Hindlimb muscle (tissue), 1 donor: ENCODE measurements at regions not wholly inside any gene's neighbourhood (a gene's known extent, or its start where the extent isn't known, plus 50 kb on each side); places are given as distances from the start of the nearest gene placed in this dataset.

Experiments
- DNase-seq: peaks from one replicate; pipeline ENCODE4 v3.0.0-alpha.2; 2013

- no peak for DNase-seq
Measured at GRCh38 chr2:167493862-167494261, 605.6 kb downstream of the XIRP2 start.

GRCh38 chr2:167492486-167492885 lies 604.2 kb downstream of the XIRP2 start:
- DNase-seq = no peak

GRCh38 chr2:167491788-167492187 lies 603.5 kb downstream of the XIRP2 start:
- no peak for DNase-seq

GRCh38 chr2:167490455-167490854 lies 602.2 kb downstream of the XIRP2 start:
- DNase-seq = no peak

DNA sequence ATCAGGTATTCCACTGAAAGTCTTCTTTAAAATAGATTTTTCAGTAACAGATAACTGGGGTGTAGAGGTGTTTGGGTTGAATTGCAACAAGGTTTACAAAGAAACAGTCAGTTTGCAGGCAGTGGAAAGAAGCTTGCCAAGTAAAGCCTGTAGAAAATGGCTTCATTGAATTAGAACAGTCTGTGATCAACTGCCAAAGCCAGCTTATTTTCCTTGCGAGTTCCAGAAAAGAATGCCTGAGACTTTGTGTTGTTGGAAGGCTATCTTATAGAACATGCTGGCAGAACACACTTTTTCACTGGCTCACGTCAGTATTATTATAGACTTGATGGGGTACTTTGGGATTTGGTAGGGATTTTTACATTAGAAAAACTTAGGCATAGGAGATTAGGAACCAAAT lies 601.0 kb downstream of the XIRP2 start:
- peak; percentile 30 for DNase-seq

DNA sequence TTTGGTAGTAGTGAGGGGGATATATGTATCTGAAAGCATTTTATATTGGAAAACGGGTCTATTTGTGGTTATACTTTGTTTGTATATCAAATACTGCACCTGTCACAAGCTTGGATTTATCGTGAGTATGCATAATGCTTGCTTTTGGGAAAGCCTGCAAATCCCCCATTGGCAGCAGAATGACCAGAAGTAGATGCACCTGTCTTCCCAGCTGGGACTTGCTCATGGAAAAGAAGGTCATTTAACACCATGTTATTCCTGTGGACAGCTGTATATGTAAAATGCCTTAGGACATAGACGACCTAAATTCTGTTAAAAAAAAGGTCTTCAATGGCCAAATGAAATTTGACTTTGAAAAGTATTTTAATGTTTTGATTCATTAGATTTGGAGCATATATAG lies 599.4 kb downstream of the XIRP2 start:
- DNase-seq = no peak

GRCh38 chr2:167484875-167485274 lies 596.6 kb downstream of the XIRP2 start:
- no peak for DNase-seq

GRCh38 chr2:167480986-167481309 lies 592.7 kb downstream of the XIRP2 start:
- no peak for DNase-seq

DNA sequence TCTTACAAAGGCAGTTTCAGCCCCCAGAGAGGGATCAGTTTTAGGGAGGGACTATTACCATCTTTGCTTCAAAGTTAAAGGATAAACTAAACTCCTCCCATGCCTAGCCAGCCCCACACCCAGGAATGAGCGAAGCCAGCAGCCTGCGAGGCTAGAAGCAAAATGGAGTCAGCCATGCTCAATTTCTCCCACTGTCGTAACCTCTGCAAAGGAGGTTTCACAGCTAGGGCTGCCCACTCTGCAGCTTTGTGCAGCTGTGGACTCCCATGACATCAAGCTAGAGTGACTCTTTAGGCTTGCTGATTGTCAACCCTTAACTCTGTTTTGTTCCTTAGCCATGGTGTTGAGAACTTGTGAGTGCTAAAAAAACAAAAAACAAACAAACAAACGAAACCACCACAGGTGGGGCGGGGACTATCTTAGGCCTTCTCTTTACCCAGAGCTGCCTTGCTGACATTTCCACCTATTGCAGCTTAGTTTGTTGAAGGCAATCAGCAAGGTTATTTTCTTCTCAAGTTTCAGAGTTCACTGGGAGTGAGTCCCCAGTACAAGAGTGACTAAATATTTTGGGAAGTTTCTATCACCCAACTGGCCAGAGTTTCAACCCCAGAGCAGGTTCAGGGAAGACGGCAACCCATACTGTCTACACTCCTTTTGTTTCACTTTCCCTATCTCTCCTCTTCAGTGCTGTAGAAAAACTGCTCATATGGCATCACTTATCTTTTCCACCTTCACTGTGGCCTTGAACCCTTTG lies 592.1 kb downstream of the XIRP2 start:
- no peak for DNase-seq

GRCh38 chr2:167478196-167478595 lies 589.9 kb downstream of the XIRP2 start:
- no peak for DNase-seq

GRCh38 chr2:167475791-167476190 lies 587.5 kb downstream of the XIRP2 start:
- DNase-seq = no peak

GRCh38 chr2:167471734-167472133 lies 583.5 kb downstream of the XIRP2 start:
- no peak for DNase-seq

- DNase-seq = no peak
Measured at GRCh38 chr2:167471332-167471731, 583.1 kb downstream of the XIRP2 start.

GRCh38 chr2:167462379-167462778 lies 574.1 kb downstream of the XIRP2 start:
- DNase-seq = no peak

GRCh38 chr2:167454036-167454435 lies 565.8 kb downstream of the XIRP2 start:
- DNase-seq = no peak

DNA sequence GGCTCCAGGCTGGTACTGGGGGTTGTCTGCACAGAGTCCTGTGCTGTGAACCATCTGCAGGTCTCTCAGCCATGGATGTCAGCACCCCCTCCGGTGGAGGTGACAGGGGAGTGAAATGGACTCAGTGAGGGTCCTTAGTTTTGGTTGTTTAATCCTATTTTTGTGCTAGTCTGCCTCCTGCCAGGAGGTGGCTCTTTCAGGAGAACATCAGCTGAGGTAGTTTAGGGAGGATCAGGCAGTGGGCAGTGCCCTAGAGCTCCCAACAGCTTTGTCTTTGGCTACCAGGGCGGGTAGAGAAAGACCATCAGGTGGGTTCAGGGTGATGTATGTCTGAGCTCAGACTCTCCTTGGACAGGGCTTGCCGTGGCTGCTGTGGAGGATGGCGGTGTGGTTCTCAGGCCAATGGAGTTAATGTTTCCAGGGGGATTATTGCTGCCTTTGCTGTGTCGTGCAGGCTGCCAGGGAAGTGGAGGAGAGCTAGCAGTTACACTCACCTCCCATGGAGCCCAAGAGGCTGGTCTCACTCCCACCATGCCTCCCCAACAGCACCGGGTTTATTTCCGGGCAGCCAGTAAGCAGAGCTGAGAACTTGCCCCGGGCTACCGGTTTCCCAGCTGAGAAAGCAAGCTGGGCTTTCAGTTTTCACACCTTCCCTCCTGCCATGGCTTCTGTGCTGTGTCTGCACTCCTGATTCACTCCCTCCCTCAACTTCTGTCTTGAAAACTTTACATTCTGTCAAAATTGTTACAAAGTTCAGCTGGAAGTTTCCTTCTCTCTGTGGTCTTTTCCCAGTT lies 563.4 kb downstream of the XIRP2 start:
- DNase-seq = no peak

GRCh38 chr2:167450364-167450763 lies 562.1 kb downstream of the XIRP2 start:
- no peak for DNase-seq

- DNase-seq = no peak
Measured at GRCh38 chr2:167440382-167440781, 552.1 kb downstream of the XIRP2 start.

DNA sequence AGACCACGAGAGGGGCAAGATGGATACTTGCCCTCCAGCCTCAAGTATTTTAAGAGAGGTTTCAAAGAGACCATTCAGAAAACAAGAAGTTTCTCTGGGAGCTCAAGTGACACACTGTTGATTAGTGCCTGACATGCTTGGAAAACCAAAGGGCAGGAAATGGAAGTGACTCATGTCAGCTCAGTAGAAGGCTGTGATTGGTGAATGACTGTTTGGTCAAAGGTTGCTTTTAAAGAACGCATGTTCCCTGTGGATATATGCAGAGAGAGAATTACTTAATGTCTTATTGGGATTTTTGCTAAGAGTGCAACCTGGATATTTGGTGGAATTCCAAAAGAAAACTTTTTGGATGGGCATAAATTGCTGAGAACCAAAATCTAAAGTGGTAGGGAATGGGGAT lies 549.9 kb downstream of the XIRP2 start:
- DNase-seq = no peak

- DNase-seq = no peak
Measured at GRCh38 chr2:167431949-167432348, 543.7 kb downstream of the XIRP2 start.

GRCh38 chr2:167430447-167430846 lies 542.2 kb downstream of the XIRP2 start:
- no peak for DNase-seq

DNA sequence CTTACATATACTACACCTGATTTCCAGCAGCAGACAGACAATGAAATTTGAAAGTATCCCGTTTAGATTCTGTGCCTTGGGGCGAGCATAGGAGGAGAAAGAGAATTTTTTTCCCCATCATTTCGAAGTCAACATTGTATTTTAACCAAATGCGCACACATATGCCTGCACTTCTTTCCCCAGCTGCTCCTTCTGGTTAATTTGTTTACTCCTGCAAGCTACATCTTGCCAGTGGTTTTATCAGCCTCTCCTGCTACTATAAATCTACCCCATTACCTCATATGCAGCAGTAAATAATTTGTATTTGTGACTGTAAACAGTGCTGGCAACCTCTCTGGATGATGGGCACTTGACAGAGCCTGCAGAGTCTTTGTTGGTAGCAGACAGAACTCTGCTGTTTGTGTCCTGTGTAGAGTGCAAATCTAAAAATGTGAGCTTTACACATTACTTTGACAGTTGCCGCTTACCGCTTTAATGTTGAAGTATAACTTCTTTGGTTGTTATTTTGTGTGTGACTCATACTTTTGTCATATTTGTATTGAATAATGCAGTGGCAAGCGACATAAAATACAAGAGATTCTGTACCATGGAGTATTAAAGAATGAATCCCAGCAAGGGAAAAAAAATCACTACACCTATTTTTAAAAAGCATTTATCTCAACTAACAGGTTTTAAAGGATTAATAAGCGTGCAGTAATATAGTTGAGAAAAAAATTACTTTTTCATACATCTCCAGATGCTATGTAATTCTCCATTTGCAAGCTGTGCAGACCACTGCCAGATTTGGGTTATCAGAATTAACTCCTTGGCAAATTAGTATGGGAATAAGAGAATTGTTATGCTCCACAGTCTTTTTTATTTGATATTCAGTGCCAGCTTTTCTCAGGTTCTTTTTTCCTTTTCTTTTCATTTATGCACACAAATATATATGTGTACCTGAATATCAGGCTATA lies 536.8 kb downstream of the XIRP2 start:
- no peak for DNase-seq

GRCh38 chr2:167424221-167424620 lies 535.9 kb downstream of the XIRP2 start:
- DNase-seq = no peak
